HL-60 (cell line): ENCODE measurements at regions not wholly inside any gene's neighbourhood (a gene's known extent, or its start where the extent isn't known, plus 50 kb on each side); places are given as distances from the start of the nearest gene placed in this dataset.

Experiments
- DNase-seq, 2 experiments: peaks; one replicate each; pipeline ENCODE4 v3.0.0-alpha.2; 2010 to 2020; ENCODE audit warnings: low read depth in 1 of 2, low spot score in 1 of 2
- H3K27ac ChIP-seq: fragments of 250-450 bp; sonication (Bioruptor Pico); replicated peaks from 2 replicates; pipeline ENCODE4 v1.5.1; 2020; ENCODE audit warnings: mild to moderate bottlenecking, moderate library complexity
- H3K27me3 ChIP-seq: fragments of 250-450 bp; sonication (Bioruptor Pico); 2 replicates; pipeline ENCODE4 v1.5.1; 2021; ENCODE audit warnings: mild to moderate bottlenecking, moderate library complexity; ENCODE audit not compliant: insufficient read depth, poor library complexity, severe bottlenecking
- H3K4me3 ChIP-seq: replicated peaks from 2 replicates; pipeline ENCODE4 v1.5.1; 2011; ENCODE audit warnings: mild to moderate bottlenecking, control low read depth, low read length; ENCODE audit not compliant: insufficient read depth
- GABPA ChIP-seq: IDR thresholded peaks from 2 replicates; pipeline ENCODE4 v1.6.1; 2012; ENCODE audit warnings: low read depth
- POLR2AphosphoS5 ChIP-seq: IDR thresholded peaks from 2 replicates; pipeline ENCODE4 v1.6.1; 2012; ENCODE audit warnings: low read depth
- REST ChIP-seq: IDR thresholded peaks from 2 replicates; pipeline ENCODE4 v1.6.1; 2012; ENCODE audit warnings: low read depth; ENCODE audit not compliant: insufficient replicate concordance
- SPI1 ChIP-seq: IDR thresholded peaks from 2 replicates; pipeline ENCODE4 v1.6.1; 2012; ENCODE audit warnings: low read depth, mild to moderate bottlenecking, borderline replicate concordance
- TF ChIP-seq, protein P1 (sequence below): IDR thresholded peaks from one replicate; pipeline ENCODE4 v1.5.1; 2011; ENCODE audit warnings: low read length, control low read depth, inconsistent platforms; ENCODE audit not compliant: insufficient read depth

DNA sequence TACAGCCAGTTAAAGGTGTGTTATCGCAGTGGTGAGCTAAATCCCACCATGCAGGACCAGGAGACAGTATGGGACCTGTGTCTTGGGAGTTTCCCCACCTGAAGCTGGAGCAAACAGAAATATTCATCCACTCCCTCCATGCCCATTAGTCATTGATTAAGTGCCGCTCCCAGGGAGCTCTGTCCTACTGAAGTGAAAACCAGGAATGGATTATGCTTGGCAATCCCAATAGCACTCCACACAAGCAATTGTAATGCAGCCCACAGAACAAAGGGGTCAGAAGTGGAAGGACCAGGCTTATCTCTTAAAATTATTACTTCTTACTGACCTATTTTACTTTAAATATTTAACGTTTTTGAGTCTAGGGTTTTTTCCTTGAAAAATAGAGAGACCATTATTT is 1005.4 kb downstream of the ADGRL2 start:
- no peak for DNase-seq
- no peak for TF ChIP-seq REST
- no peak for TF ChIP-seq GABPA
- TF ChIP-seq, protein P1, sequence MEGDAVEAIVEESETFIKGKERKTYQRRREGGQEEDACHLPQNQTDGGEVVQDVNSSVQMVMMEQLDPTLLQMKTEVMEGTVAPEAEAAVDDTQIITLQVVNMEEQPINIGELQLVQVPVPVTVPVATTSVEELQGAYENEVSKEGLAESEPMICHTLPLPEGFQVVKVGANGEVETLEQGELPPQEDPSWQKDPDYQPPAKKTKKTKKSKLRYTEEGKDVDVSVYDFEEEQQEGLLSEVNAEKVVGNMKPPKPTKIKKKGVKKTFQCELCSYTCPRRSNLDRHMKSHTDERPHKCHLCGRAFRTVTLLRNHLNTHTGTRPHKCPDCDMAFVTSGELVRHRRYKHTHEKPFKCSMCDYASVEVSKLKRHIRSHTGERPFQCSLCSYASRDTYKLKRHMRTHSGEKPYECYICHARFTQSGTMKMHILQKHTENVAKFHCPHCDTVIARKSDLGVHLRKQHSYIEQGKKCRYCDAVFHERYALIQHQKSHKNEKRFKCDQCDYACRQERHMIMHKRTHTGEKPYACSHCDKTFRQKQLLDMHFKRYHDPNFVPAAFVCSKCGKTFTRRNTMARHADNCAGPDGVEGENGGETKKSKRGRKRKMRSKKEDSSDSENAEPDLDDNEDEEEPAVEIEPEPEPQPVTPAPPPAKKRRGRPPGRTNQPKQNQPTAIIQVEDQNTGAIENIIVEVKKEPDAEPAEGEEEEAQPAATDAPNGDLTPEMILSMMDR, result no peak
- TF ChIP-seq POLR2AphosphoS5, result no peak
- TF ChIP-seq SPI1, result no peak
- Histone ChIP-seq H3K27me3 (no peaks in the 10 kb centered on the region), H3K4me3 (no peak overlapping the region), H3K27ac (no peak overlapping the region)

- TF ChIP-seq REST, result no peak
- no peak for TF ChIP-seq GABPA
- TF ChIP-seq, protein P1, result no peak
- no peak for TF ChIP-seq SPI1
- TF ChIP-seq POLR2AphosphoS5, result no peak
- no peaks in the 10 kb centered on the region for H3K27me3 ChIP-seq
- DNase-seq, result no peak
- no peak overlapping the region for H3K27ac ChIP-seq
- no peak overlapping the region for H3K4me3 ChIP-seq
Observed at GRCh38 chr1:82801176-82801575, 1000.4 kb downstream of the ADGRL2 start.

DNA sequence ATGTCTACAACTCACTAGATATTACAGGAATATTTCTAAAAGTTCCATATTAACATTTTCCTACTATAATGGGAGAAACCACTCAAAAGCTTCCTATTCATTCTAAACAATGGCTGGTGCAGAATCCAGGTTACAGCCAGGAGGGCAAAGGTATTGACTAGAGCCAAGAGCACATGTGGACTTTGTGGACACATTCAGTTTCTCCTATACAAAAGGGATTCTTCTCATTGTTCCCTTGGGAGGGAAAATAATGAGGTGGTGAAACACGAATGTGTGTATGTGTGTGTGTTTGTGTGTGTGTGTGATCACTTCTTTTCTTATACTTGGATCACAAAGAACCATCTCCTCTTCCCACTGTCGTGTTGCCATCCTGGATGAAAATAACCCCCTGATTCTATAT is 1000.0 kb downstream of the ADGRL2 start:
- DNase-seq, result no peak

GRCh38 chr1:82799261-82799660 is 998.5 kb downstream of the ADGRL2 start:
- TF ChIP-seq POLR2AphosphoS5, result no peak
- TF ChIP-seq SPI1, result no peak
- TF ChIP-seq REST, result no peak
- TF ChIP-seq, protein P1, result no peak
- TF ChIP-seq GABPA, result no peak
- H3K27ac ChIP-seq, result no peak overlapping the region
- no peak overlapping the region for H3K4me3 ChIP-seq
- no peaks in the 10 kb centered on the region for H3K27me3 ChIP-seq
- no peak for DNase-seq

More for the DNA sequence above, 1000.0 kb downstream of the ADGRL2 start:
- no peak for TF ChIP-seq SPI1
- TF ChIP-seq GABPA, result no peak
- no peak for TF ChIP-seq POLR2AphosphoS5
- TF ChIP-seq, protein P1, result no peak
- Histone ChIP-seq H3K4me3 (no peak overlapping the region), H3K27me3 (no peaks in the 10 kb centered on the region), H3K27ac (no peak overlapping the region)
